ENCODE measurements at regions not wholly inside any gene's neighbourhood (a gene's known extent, or its start where the extent isn't known, plus 50 kb on each side); places are given as distances from the start of the nearest gene placed in this dataset.

- peaks cover 0 to 9% (median 0%) of the 10 kb centered on the region in 5 donors for H3K9me3 ChIP-seq (ENCODE audit: control insufficient read depth in 5 of 5, low read length in 5 of 5)
- H3K27ac ChIP-seq (ENCODE audit: low read depth, low read length), result no peak overlapping the region
- no peaks in the 10 kb centered on the region for H3K36me3 ChIP-seq (ENCODE audit: control insufficient read depth in 5 of 5, insufficient read depth in 5 of 5, low read length in 5 of 5)
- no peaks in the 10 kb centered on the region for H3K4me1 ChIP-seq (ENCODE audit: control insufficient read depth in 5 of 5, insufficient read depth in 5 of 5, low read length in 5 of 5)
- H3K27me3 ChIP-seq (ENCODE audit: control insufficient read depth in 5 of 5, insufficient read depth in 4 of 5, low read length in 5 of 5), result no peaks in the 10 kb centered on the region
- H3K9ac ChIP-seq (ENCODE audit: low read length in 5 of 5), result no peak overlapping the region
- H3K4me3 ChIP-seq (ENCODE audit: low read depth in 1 of 5, low read length in 5 of 5), result no peak overlapping the region
Measured at GRCh38 chr4:14091531-14091930, 464.0 kb upstream of the BOD1L1 start.

DNA sequence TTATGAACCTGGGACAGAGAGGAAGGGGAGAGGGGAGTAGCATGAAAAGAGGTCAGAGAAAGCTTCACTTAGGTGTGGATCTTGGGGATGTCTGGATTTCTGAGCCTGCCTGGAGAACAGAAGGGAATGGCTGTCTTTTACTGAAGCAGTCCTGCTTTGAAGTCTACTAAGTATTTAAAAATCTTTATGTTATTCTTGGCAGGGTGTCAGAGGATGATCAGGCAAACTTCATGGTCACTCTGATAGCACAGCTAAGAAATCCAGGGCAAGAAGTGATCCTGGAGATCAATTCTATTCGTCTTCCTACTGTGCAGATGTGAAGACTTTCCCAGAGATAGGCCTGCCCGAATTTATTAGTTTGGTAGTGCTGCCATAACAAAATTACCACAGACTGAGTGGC lies 464.4 kb upstream of the BOD1L1 start:
- Histone ChIP-seq H3K9ac (ENCODE audit: low read length in 5 of 5) (no peak overlapping the region), H3K4me1 (ENCODE audit: control insufficient read depth in 5 of 5, insufficient read depth in 5 of 5, low read length in 5 of 5) (no peaks in the 10 kb centered on the region), H3K4me3 (ENCODE audit: low read depth in 1 of 5, low read length in 5 of 5) (no peak overlapping the region), H3K36me3 (ENCODE audit: control insufficient read depth in 5 of 5, insufficient read depth in 5 of 5, low read length in 5 of 5) (no peaks in the 10 kb centered on the region), H3K9me3 (ENCODE audit: control insufficient read depth in 5 of 5, low read length in 5 of 5) (peaks cover 0 to 9% (median 0%) of the 10 kb centered on the region in 5 donors), H3K27me3 (ENCODE audit: control insufficient read depth in 5 of 5, insufficient read depth in 4 of 5, low read length in 5 of 5) (no peaks in the 10 kb centered on the region), H3K27ac (ENCODE audit: low read depth, low read length) (no peak overlapping the region)

- Histone ChIP-seq H3K36me3 (ENCODE audit: control insufficient read depth in 5 of 5, insufficient read depth in 5 of 5, low read length in 5 of 5) (no peaks in the 10 kb centered on the region), H3K9ac (ENCODE audit: low read length in 5 of 5) (no peak overlapping the region), H3K27ac (ENCODE audit: low read depth, low read length) (no peak overlapping the region), H3K4me3 (ENCODE audit: low read depth in 1 of 5, low read length in 5 of 5) (no peak overlapping the region), H3K9me3 (ENCODE audit: control insufficient read depth in 5 of 5, low read length in 5 of 5) (peaks cover 0 to 9% (median 0%) of the 10 kb centered on the region in 5 donors), H3K27me3 (ENCODE audit: control insufficient read depth in 5 of 5, insufficient read depth in 4 of 5, low read length in 5 of 5) (no peaks in the 10 kb centered on the region), H3K4me1 (ENCODE audit: control insufficient read depth in 5 of 5, insufficient read depth in 5 of 5, low read length in 5 of 5) (no peaks in the 10 kb centered on the region)
Measured at GRCh38 chr4:14092741-14093140, 465.2 kb upstream of the BOD1L1 start.

- Histone ChIP-seq H3K27me3 (ENCODE audit: control insufficient read depth in 5 of 5, insufficient read depth in 4 of 5, low read length in 5 of 5) (no peaks in the 10 kb centered on the region), H3K9ac (ENCODE audit: low read length in 5 of 5) (no peak overlapping the region), H3K9me3 (ENCODE audit: control insufficient read depth in 5 of 5, low read length in 5 of 5) (peaks cover 0 to 9% (median 0%) of the 10 kb centered on the region in 5 donors), H3K4me1 (ENCODE audit: control insufficient read depth in 5 of 5, insufficient read depth in 5 of 5, low read length in 5 of 5) (no peaks in the 10 kb centered on the region), H3K36me3 (ENCODE audit: control insufficient read depth in 5 of 5, insufficient read depth in 5 of 5, low read length in 5 of 5) (no peaks in the 10 kb centered on the region), H3K4me3 (ENCODE audit: low read depth in 1 of 5, low read length in 5 of 5) (no peak overlapping the region), H3K27ac (ENCODE audit: low read depth, low read length) (no peak overlapping the region)
Measured at GRCh38 chr4:14095831-14096230, 468.3 kb upstream of the BOD1L1 start.

DNA sequence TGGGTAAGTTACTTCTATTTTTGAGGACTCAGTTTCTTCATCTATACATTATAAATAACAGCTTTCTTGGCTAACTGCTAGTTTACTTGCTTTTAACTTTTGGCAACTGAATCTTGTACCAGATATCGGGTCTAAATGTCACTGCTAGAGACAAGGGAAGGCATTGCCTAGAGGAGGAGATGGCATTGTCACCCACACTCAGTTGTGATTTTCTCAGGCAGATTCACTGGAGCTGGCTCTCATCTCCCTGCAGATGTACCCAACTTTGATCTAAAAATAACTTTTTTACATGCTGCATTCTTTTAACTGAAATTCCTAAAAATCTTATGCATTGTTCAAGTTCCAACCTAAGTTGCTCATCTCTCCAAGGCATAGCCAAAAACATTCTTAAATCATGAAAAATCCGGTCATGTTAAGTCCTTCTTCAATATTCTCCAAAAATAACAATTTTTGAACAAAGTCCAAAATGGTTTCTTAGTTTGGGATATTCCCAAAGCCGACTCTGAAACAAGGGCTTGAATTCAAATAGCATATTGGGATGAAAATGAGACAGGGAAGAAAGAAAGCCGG lies 469.0 kb upstream of the BOD1L1 start:
- Histone ChIP-seq H3K9ac (ENCODE audit: low read length in 5 of 5) (no peak overlapping the region), H3K27ac (ENCODE audit: low read depth, low read length) (no peak overlapping the region), H3K27me3 (ENCODE audit: control insufficient read depth in 5 of 5, insufficient read depth in 4 of 5, low read length in 5 of 5) (no peaks in the 10 kb centered on the region), H3K9me3 (ENCODE audit: control insufficient read depth in 5 of 5, low read length in 5 of 5) (peaks cover 0 to 4% (median 0%) of the 10 kb centered on the region in 5 donors), H3K4me3 (ENCODE audit: low read depth in 1 of 5, low read length in 5 of 5) (no peak overlapping the region), H3K36me3 (ENCODE audit: control insufficient read depth in 5 of 5, insufficient read depth in 5 of 5, low read length in 5 of 5) (no peaks in the 10 kb centered on the region), H3K4me1 (ENCODE audit: control insufficient read depth in 5 of 5, insufficient read depth in 5 of 5, low read length in 5 of 5) (no peaks in the 10 kb centered on the region)

DNA sequence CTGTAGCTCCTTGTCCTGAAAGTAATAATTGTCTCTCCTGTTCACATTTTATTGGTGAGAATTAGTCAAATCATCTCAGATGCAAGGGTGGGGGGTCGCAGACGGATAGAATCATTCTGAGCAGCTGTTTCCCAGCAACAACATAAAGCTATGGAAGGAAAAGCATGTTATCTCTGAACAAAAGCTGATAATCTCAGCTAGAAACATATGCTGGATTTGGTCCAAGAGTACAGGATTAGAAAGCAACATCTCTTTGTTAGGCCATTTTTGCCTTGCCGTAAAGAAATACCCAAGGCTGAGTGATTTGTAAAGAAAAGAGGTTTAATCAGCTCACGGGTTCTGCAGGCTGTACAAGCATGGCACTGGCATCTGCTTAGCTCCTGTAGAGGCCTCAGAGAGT lies 472.8 kb upstream of the BOD1L1 start:
- Histone ChIP-seq H3K4me3 (ENCODE audit: low read depth in 1 of 5, low read length in 5 of 5) (no peak overlapping the region), H3K36me3 (ENCODE audit: control insufficient read depth in 5 of 5, insufficient read depth in 5 of 5, low read length in 5 of 5) (no peaks in the 10 kb centered on the region), H3K9ac (ENCODE audit: low read length in 5 of 5) (no peak overlapping the region), H3K27me3 (ENCODE audit: control insufficient read depth in 5 of 5, insufficient read depth in 4 of 5, low read length in 5 of 5) (no peaks in the 10 kb centered on the region), H3K27ac (ENCODE audit: low read depth, low read length) (no peak overlapping the region), H3K4me1 (ENCODE audit: control insufficient read depth in 5 of 5, insufficient read depth in 5 of 5, low read length in 5 of 5) (no peaks in the 10 kb centered on the region), H3K9me3 (ENCODE audit: control insufficient read depth in 5 of 5, low read length in 5 of 5) (no peaks in the 10 kb centered on the region)

- no peaks in the 10 kb centered on the region for H3K27me3 ChIP-seq (ENCODE audit: control insufficient read depth in 5 of 5, insufficient read depth in 4 of 5, low read length in 5 of 5)
- peaks cover 0 to 8% (median 0%) of the 10 kb centered on the region in 5 donors for H3K4me1 ChIP-seq (ENCODE audit: control insufficient read depth in 5 of 5, insufficient read depth in 5 of 5, low read length in 5 of 5)
- no peak overlapping the region for H3K27ac ChIP-seq (ENCODE audit: low read depth, low read length)
- no peak overlapping the region for H3K9ac ChIP-seq (ENCODE audit: low read length in 5 of 5)
- H3K9me3 ChIP-seq (ENCODE audit: control insufficient read depth in 5 of 5, low read length in 5 of 5), result peaks cover 0 to 15% (median 9%) of the 10 kb centered on the region in 5 donors
- no peak overlapping the region for H3K4me3 ChIP-seq (ENCODE audit: low read depth in 1 of 5, low read length in 5 of 5)
- H3K36me3 ChIP-seq (ENCODE audit: control insufficient read depth in 5 of 5, insufficient read depth in 5 of 5, low read length in 5 of 5), result no peaks in the 10 kb centered on the region
Measured at GRCh38 chr4:14110407-14110806, 482.9 kb upstream of the BOD1L1 start.

DNA sequence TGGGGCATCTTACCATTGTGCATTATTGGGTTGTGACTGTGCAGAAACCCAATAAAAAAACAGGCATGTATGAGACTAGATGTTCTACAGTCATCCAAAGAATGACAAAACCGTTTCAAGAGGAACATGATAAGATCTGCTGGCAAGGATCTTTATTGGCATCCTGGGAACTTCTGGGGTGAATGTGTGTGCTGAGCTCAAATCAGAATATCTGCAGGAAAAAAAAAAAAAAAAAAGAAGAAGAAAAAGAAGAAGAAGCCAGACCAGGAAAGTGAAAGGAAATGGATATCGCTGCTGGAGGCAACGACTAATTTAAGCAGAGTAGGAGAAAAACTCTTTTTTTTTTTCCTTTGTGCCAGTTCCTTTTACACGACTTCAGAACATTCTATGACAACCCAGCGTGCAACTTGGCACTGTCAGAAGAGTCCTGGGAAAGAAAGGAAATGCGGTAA lies 484.2 kb upstream of the BOD1L1 start:
- no peaks in the 10 kb centered on the region for H3K36me3 ChIP-seq (ENCODE audit: control insufficient read depth in 5 of 5, insufficient read depth in 5 of 5, low read length in 5 of 5)
- peak overlapping the region in 4 of 5 donors; percentile 8 to 40 (median 23) for H3K4me3 ChIP-seq (ENCODE audit: low read depth in 1 of 5, low read length in 5 of 5)
- H3K9ac ChIP-seq (ENCODE audit: low read length in 5 of 5), result no peak overlapping the region
- H3K27ac ChIP-seq (ENCODE audit: low read depth, low read length), result no peak overlapping the region
- no peaks in the 10 kb centered on the region for H3K27me3 ChIP-seq (ENCODE audit: control insufficient read depth in 5 of 5, insufficient read depth in 4 of 5, low read length in 5 of 5)
- peaks cover 0 to 8% (median 0%) of the 10 kb centered on the region in 5 donors for H3K4me1 ChIP-seq (ENCODE audit: control insufficient read depth in 5 of 5, insufficient read depth in 5 of 5, low read length in 5 of 5)
- peaks cover 0 to 8% (median 3%) of the 10 kb centered on the region in 5 donors for H3K9me3 ChIP-seq (ENCODE audit: control insufficient read depth in 5 of 5, low read length in 5 of 5)

DNA sequence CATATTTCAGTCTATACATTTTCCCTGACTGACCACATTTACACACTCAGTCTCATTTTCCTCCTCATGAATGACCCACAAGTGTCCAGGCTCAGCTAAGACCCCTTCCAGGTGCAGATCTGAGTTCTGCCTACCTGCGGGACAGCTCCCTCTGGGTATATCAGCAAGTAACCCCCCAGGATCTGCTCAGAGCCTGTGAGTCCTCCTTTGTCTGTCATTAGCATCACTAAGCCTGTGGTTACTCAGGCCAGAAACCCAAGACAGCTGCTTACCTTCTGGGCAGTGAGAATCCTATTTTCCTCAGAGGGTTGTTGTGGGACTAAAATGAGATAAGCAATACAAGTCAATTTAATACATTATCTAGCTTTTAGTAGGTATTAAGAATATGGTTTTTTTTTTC lies 487.6 kb upstream of the BOD1L1 start:
- H3K9ac ChIP-seq (ENCODE audit: low read length in 5 of 5), result no peak overlapping the region
- H3K4me3 ChIP-seq (ENCODE audit: low read depth in 1 of 5, low read length in 5 of 5), result no peak overlapping the region
- peaks cover 0 to 8% (median 0%) of the 10 kb centered on the region in 5 donors for H3K4me1 ChIP-seq (ENCODE audit: control insufficient read depth in 5 of 5, insufficient read depth in 5 of 5, low read length in 5 of 5)
- H3K27ac ChIP-seq (ENCODE audit: low read depth, low read length), result no peak overlapping the region
- no peaks in the 10 kb centered on the region for H3K9me3 ChIP-seq (ENCODE audit: control insufficient read depth in 5 of 5, low read length in 5 of 5)
- no peaks in the 10 kb centered on the region for H3K36me3 ChIP-seq (ENCODE audit: control insufficient read depth in 5 of 5, insufficient read depth in 5 of 5, low read length in 5 of 5)
- H3K27me3 ChIP-seq (ENCODE audit: control insufficient read depth in 5 of 5, insufficient read depth in 4 of 5, low read length in 5 of 5), result no peaks in the 10 kb centered on the region

DNA sequence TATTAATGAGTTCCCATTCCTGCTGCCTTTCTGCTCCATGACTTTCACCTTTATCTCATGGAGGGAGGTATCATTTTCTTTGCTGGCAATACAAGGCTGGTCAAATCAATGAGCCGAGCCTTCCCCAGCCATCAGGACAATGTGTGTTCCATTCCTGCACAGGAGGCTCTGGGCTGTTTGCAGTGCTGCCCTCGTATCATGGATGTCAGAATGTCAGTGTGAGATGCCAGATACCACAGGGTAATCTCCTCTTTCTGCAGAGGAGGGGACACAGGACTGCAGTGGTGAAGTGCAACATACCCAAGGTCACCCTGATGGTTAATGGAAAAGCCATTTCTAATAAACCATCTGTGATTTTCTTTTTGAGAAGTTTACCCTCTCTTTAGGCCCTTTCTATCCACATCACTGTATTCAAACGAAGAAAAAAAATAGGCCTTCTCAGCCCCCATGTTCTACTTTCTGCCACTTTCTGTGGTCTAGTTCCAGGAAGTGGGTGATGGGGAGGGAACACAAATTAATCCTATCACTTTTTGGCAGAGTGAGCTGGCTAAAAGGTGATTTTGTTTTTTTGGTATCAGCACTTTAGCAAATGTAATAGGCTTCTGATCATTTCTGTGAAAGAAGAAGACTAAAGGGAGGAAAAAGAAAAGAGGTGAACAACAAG lies 490.2 kb upstream of the BOD1L1 start:
- Histone ChIP-seq H3K27me3 (ENCODE audit: control insufficient read depth in 5 of 5, insufficient read depth in 4 of 5, low read length in 5 of 5) (no peaks in the 10 kb centered on the region), H3K36me3 (ENCODE audit: control insufficient read depth in 5 of 5, insufficient read depth in 5 of 5, low read length in 5 of 5) (no peaks in the 10 kb centered on the region), H3K9ac (ENCODE audit: low read length in 5 of 5) (no peak overlapping the region), H3K4me1 (ENCODE audit: control insufficient read depth in 5 of 5, insufficient read depth in 5 of 5, low read length in 5 of 5) (no peaks in the 10 kb centered on the region), H3K9me3 (ENCODE audit: control insufficient read depth in 5 of 5, low read length in 5 of 5) (no peaks in the 10 kb centered on the region), H3K27ac (ENCODE audit: low read depth, low read length) (no peak overlapping the region), H3K4me3 (ENCODE audit: low read depth in 1 of 5, low read length in 5 of 5) (no peak overlapping the region)

Measured in subcutaneous abdominal adipose tissue (tissue), 5 donors.